CD4-positive, CD25-positive, alpha-beta regulatory T cell (primary cell): ENCODE measurements at regions not wholly inside any gene's neighbourhood (a gene's known extent, or its start where the extent isn't known, plus 50 kb on each side); places are given as distances from the start of the nearest gene placed in this dataset.

Source experiments
- ATAC-seq, 2 donors: fragments of 150-1000 bp; cut with Tn5 transposase; one replicate each; pipeline ENCODE4 v1.10.0; 2021; ENCODE audit warnings: low read depth in 2 of 2, moderate number of reproducible peaks in 2 of 2, moderate library complexity in 1 of 2
- DNase-seq, 3 donors: peaks; one replicate each; pipeline versions ENCODE4 v3.0.0 to v3.0.0-alpha.2; 2012 to 2022; ENCODE audit warnings: mixed read lengths in 1 of 3
- H3K27ac ChIP-seq: one replicate; pipeline ENCODE4 v1.7.0; 2013; ENCODE audit warnings: mild to moderate bottlenecking, low read length; ENCODE audit not compliant: insufficient read depth, poor library complexity, severe bottlenecking
- H3K27me3 ChIP-seq: one replicate; pipeline ENCODE4 v1.7.0; 2013; ENCODE audit warnings: low read length; ENCODE audit not compliant: control insufficient read depth, insufficient read depth
- H3K36me3 ChIP-seq: one replicate; pipeline ENCODE4 v1.7.0; 2013; ENCODE audit warnings: mild to moderate bottlenecking, low read length, moderate library complexity; ENCODE audit not compliant: control insufficient read depth, insufficient read depth
- H3K4me1 ChIP-seq: 2 replicates; pipeline ENCODE4 v1.7.0; 2013; ENCODE audit warnings: mild to moderate bottlenecking, low read length; ENCODE audit not compliant: insufficient read depth, control insufficient read depth, poor library complexity, severe bottlenecking
- H3K4me3 ChIP-seq: one replicate; pipeline ENCODE4 v1.7.0; 2013; ENCODE audit warnings: low read depth, mild to moderate bottlenecking, low read length, moderate library complexity
- H3K9me3 ChIP-seq, 2 experiments: 1 replicate in 1 of 2; 2 replicates in 1 of 2; pipeline ENCODE4 v1.7.0; 2013; ENCODE audit warnings: low read length in 2 of 2, mild to moderate bottlenecking in 1 of 2, moderate library complexity in 1 of 2; ENCODE audit not compliant: control insufficient read depth in 2 of 2
- H3K27ac Mint-ChIP-seq, 3 donors: one replicate each; pipeline ENCODE4 v1.8.0; 2020 to 2022; ENCODE audit warnings: mild to moderate bottlenecking in 3 of 3, mixed read lengths in 3 of 3, moderate library complexity in 2 of 3
- H3K27me3 Mint-ChIP-seq: one replicate; pipeline ENCODE4 v1.8.0; 2022; ENCODE audit warnings: mild to moderate bottlenecking, mixed read lengths
- H3K36me3 Mint-ChIP-seq: one replicate; pipeline ENCODE4 v1.8.0; 2020; ENCODE audit warnings: mixed read lengths
- H3K4me1 Mint-ChIP-seq, 4 donors: one replicate each; pipeline ENCODE4 v1.8.0; 2020 to 2022; ENCODE audit warnings: mixed read lengths in 4 of 4, mild to moderate bottlenecking in 1 of 4
- H3K4me3 Mint-ChIP-seq, 4 donors: one replicate each; pipeline ENCODE4 v1.8.0; 2020 to 2022; ENCODE audit warnings: mild to moderate bottlenecking in 4 of 4, mixed read lengths in 4 of 4, moderate library complexity in 3 of 4
- H3K9me3 Mint-ChIP-seq, 7 donors: one replicate each; pipeline ENCODE4 v1.8.0; 2020 to 2022; ENCODE audit warnings: mixed read lengths in 7 of 7, mild to moderate bottlenecking in 3 of 7, moderate library complexity in 2 of 7

- H3K4me1 Mint-ChIP-seq, result no peaks in the 10 kb centered on the region
- H3K27me3 Mint-ChIP-seq, result peaks cover 11% of the 10 kb centered on the region
- ATAC-seq (no peak), DNase-seq (no peak)
- no peak overlapping the region for H3K4me3 Mint-ChIP-seq
- H3K36me3 Mint-ChIP-seq, result no peaks in the 10 kb centered on the region
- H3K9me3 Mint-ChIP-seq, result no peaks in the 10 kb centered on the region
- peaks cover 2% of the 10 kb centered on the region for H3K27me3 ChIP-seq
- H3K27ac Mint-ChIP-seq, result no peak overlapping the region
- no peaks in the 10 kb centered on the region for H3K9me3 ChIP-seq
- no peaks in the 10 kb centered on the region for H3K36me3 ChIP-seq
- no peak overlapping the region for H3K4me3 ChIP-seq
- no peaks in the 10 kb centered on the region for H3K4me1 ChIP-seq
- no peak overlapping the region for H3K27ac ChIP-seq
These were observed 114.4 kb upstream of the NANOS1 start for GRCh38 chr10:118915161-118915560.

- no peak for DNase-seq
- ATAC-seq, result no peak
- H3K27ac ChIP-seq, result no peak overlapping the region
- peaks cover 7% of the 10 kb centered on the region for H3K27me3 ChIP-seq
- H3K27ac Mint-ChIP-seq, result no peak overlapping the region
- H3K36me3 Mint-ChIP-seq, result no peaks in the 10 kb centered on the region
- no peaks in the 10 kb centered on the region for H3K4me1 Mint-ChIP-seq
- no peak overlapping the region for H3K4me3 ChIP-seq
- H3K9me3 Mint-ChIP-seq, result no peaks in the 10 kb centered on the region
- H3K27me3 Mint-ChIP-seq, result peaks cover 11% of the 10 kb centered on the region
- no peaks in the 10 kb centered on the region for H3K4me1 ChIP-seq
- no peak overlapping the region for H3K4me3 Mint-ChIP-seq
- H3K9me3 ChIP-seq, result no peaks in the 10 kb centered on the region
- no peaks in the 10 kb centered on the region for H3K36me3 ChIP-seq
These were observed 112.7 kb upstream of the NANOS1 start for GRCh38 chr10:118916777-118917176.

- no peak for DNase-seq
- no peak for ATAC-seq
These were observed 111.8 kb upstream of the NANOS1 start for GRCh38 chr10:118917701-118918100.

GRCh38 chr10:118918116-118918515 is 111.4 kb upstream of the NANOS1 start:
- peaks cover 6% of the 10 kb centered on the region for H3K27me3 ChIP-seq
- no peaks in the 10 kb centered on the region for H3K4me1 ChIP-seq
- H3K4me3 Mint-ChIP-seq, result no peak overlapping the region
- H3K9me3 Mint-ChIP-seq, result no peaks in the 10 kb centered on the region
- H3K9me3 ChIP-seq, result no peaks in the 10 kb centered on the region
- ATAC-seq, result no peak
- H3K36me3 ChIP-seq, result no peaks in the 10 kb centered on the region
- DNase-seq, result no peak
- H3K36me3 Mint-ChIP-seq, result no peaks in the 10 kb centered on the region
- peaks cover 18% of the 10 kb centered on the region for H3K27me3 Mint-ChIP-seq
- no peak overlapping the region for H3K27ac Mint-ChIP-seq
- no peaks in the 10 kb centered on the region for H3K4me1 Mint-ChIP-seq
- H3K4me3 ChIP-seq, result no peak overlapping the region
- no peak overlapping the region for H3K27ac ChIP-seq

More at GRCh38 chr10:118917701-118918100, 111.8 kb upstream of the NANOS1 start:
- H3K27ac ChIP-seq, result no peak overlapping the region
- no peaks in the 10 kb centered on the region for H3K4me1 Mint-ChIP-seq
- H3K9me3 ChIP-seq, result no peaks in the 10 kb centered on the region
- H3K4me3 Mint-ChIP-seq, result no peak overlapping the region
- peaks cover 6% of the 10 kb centered on the region for H3K27me3 ChIP-seq
- no peak overlapping the region for H3K27ac Mint-ChIP-seq
- H3K36me3 Mint-ChIP-seq, result no peaks in the 10 kb centered on the region
- H3K4me1 ChIP-seq, result no peaks in the 10 kb centered on the region
- H3K36me3 ChIP-seq, result no peaks in the 10 kb centered on the region
- H3K9me3 Mint-ChIP-seq, result no peaks in the 10 kb centered on the region
- H3K4me3 ChIP-seq, result no peak overlapping the region
- peaks cover 17% of the 10 kb centered on the region for H3K27me3 Mint-ChIP-seq

GRCh38 chr10:118918587-118918986 is 110.9 kb upstream of the NANOS1 start:
- no peak for ATAC-seq
- H3K4me1 Mint-ChIP-seq, result no peaks in the 10 kb centered on the region
- Histone ChIP-seq H3K4me1 (no peaks in the 10 kb centered on the region), H3K27ac (no peak overlapping the region), H3K4me3 (no peak overlapping the region), H3K9me3 (no peaks in the 10 kb centered on the region), H3K27me3 (peaks cover 8% of the 10 kb centered on the region), H3K36me3 (no peaks in the 10 kb centered on the region)
- peaks cover 23% of the 10 kb centered on the region for H3K27me3 Mint-ChIP-seq
- H3K4me3 Mint-ChIP-seq, result no peak overlapping the region
- H3K27ac Mint-ChIP-seq, result no peak overlapping the region
- H3K36me3 Mint-ChIP-seq, result no peaks in the 10 kb centered on the region
- peaks cover 0 to 2% (median 0%) of the 10 kb centered on the region in 7 donors for H3K9me3 Mint-ChIP-seq
- DNase-seq, result no peak

GRCh38 chr10:118920206-118920605 is 109.3 kb upstream of the NANOS1 start:
- no peak for DNase-seq
- Histone ChIP-seq H3K27ac (no peak overlapping the region), H3K4me3 (no peak overlapping the region), H3K27me3 (peaks cover 10% of the 10 kb centered on the region), H3K9me3 (no peaks in the 10 kb centered on the region), H3K4me1 (no peaks in the 10 kb centered on the region), H3K36me3 (no peaks in the 10 kb centered on the region)
- no peak for ATAC-seq
- H3K27me3 Mint-ChIP-seq, result peaks cover 21% of the 10 kb centered on the region
- H3K9me3 Mint-ChIP-seq, result peaks cover 0 to 4% (median 0%) of the 10 kb centered on the region in 7 donors
- no peaks in the 10 kb centered on the region for H3K4me1 Mint-ChIP-seq
- H3K4me3 Mint-ChIP-seq, result no peak overlapping the region
- no peak overlapping the region for H3K27ac Mint-ChIP-seq
- H3K36me3 Mint-ChIP-seq, result no peaks in the 10 kb centered on the region

- Mint-ChIP-seq H3K4me1 (no peaks in the 10 kb centered on the region), H3K27ac (no peak overlapping the region), H3K4me3 (no peak overlapping the region), H3K9me3 (peaks cover 0 to 4% (median 0%) of the 10 kb centered on the region in 7 donors), H3K36me3 (no peaks in the 10 kb centered on the region), H3K27me3 (peaks cover 21% of the 10 kb centered on the region)
- H3K4me1 ChIP-seq, result no peaks in the 10 kb centered on the region
- H3K27me3 ChIP-seq, result peaks cover 10% of the 10 kb centered on the region
- H3K9me3 ChIP-seq, result no peaks in the 10 kb centered on the region
- H3K36me3 ChIP-seq, result no peaks in the 10 kb centered on the region
- H3K27ac ChIP-seq, result no peak overlapping the region
- ATAC-seq (no peak), DNase-seq (no peak)
- H3K4me3 ChIP-seq, result no peak overlapping the region
These were observed 107.3 kb upstream of the NANOS1 start for GRCh38 chr10:118922226-118922625.

- Histone ChIP-seq H3K36me3 (no peaks in the 10 kb centered on the region), H3K4me3 (no peak overlapping the region), H3K27me3 (peaks cover 10% of the 10 kb centered on the region), H3K4me1 (no peaks in the 10 kb centered on the region), H3K27ac (no peak overlapping the region), H3K9me3 (no peaks in the 10 kb centered on the region)
- Mint-ChIP-seq H3K27ac (no peak overlapping the region), H3K9me3 (peaks cover 0 to 4% (median 0%) of the 10 kb centered on the region in 7 donors), H3K27me3 (peaks cover 21% of the 10 kb centered on the region), H3K36me3 (no peaks in the 10 kb centered on the region), H3K4me1 (no peaks in the 10 kb centered on the region), H3K4me3 (no peak overlapping the region)
- DNase-seq (no peak), ATAC-seq (no peak)
These were observed 106.5 kb upstream of the NANOS1 start for GRCh38 chr10:118922972-118923371.
